OCI-LY1 (cell line): ENCODE measurements at regions not wholly inside any gene's neighbourhood (a gene's known extent, or its start where the extent isn't known, plus 50 kb on each side); places are given as distances from the start of the nearest gene placed in this dataset.

ENCODE experiments used
- H2AFZ ChIP-seq: fragments of 200-600 bp; sonication (generic), shearing (Covaris generic); 2 replicates; pipeline ENCODE4 v1.6.0; 2014; ENCODE audit warnings: antibody characterized with exemption, mild to moderate bottlenecking, low read length
- H3F3A ChIP-seq: fragments of 200-600 bp; sonication (generic), shearing (Covaris generic); 2 replicates; pipeline ENCODE4 v1.6.0; 2014; ENCODE audit warnings: mild to moderate bottlenecking, antibody characterized with exemption, low read length, moderate library complexity; ENCODE audit not compliant: insufficient read depth
- H3K27ac ChIP-seq: fragments of 200-600 bp; sonication (generic); 2 replicates; pipeline ENCODE4 v1.5.1; 2014; ENCODE audit warnings: low read length, mixed run types, mild to moderate bottlenecking, low read depth; ENCODE audit not compliant: poor library complexity, severe bottlenecking
- H3K27me3 ChIP-seq: fragments of 200-600 bp; sonication (generic); 2 replicates; pipeline ENCODE4 v1.6.0; 2014; ENCODE audit warnings: antibody characterized with exemption, mild to moderate bottlenecking, low read length, moderate library complexity; ENCODE audit not compliant: insufficient read depth
- H3K36me3 ChIP-seq: fragments of 200-600 bp; sonication (generic); 2 replicates; pipeline ENCODE4 v1.6.1; 2014; ENCODE audit warnings: mild to moderate bottlenecking, antibody characterized with exemption, low read length, moderate library complexity, mixed read lengths; ENCODE audit not compliant: insufficient read depth
- H3K4me1 ChIP-seq: fragments of 200-600 bp; sonication (generic); 2 replicates; pipeline ENCODE4 v1.5.1; 2014; ENCODE audit warnings: mild to moderate bottlenecking, low read length, moderate library complexity; ENCODE audit not compliant: insufficient read depth, severe bottlenecking
- H3K4me2 ChIP-seq: fragments of 200-600 bp; sonication (generic), shearing (Covaris generic); 2 replicates; pipeline ENCODE4 v1.6.1; 2014; ENCODE audit warnings: low read length
- H3K4me3 ChIP-seq: fragments of 200-600 bp; sonication (generic); 2 replicates; pipeline ENCODE4 v1.5.1; 2014; ENCODE audit warnings: low read length, low read depth, mild to moderate bottlenecking, mixed read lengths; ENCODE audit not compliant: poor library complexity, severe bottlenecking
- H3K79me2 ChIP-seq: fragments of 200-600 bp; shearing (Covaris generic); 2 replicates; pipeline ENCODE4 v1.6.1; 2016; ENCODE audit warnings: mixed run types, low read length, mixed read lengths; ENCODE audit not compliant: insufficient read depth
- H3K9ac ChIP-seq: fragments of 200-600 bp; sonication (generic), shearing (Covaris generic); 2 replicates; pipeline ENCODE4 v1.6.1; 2014; ENCODE audit warnings: mild to moderate bottlenecking, low read length, mixed read lengths
- H3K9me2 ChIP-seq: fragments of 200-600 bp; sonication (generic), shearing (Covaris generic); 2 replicates; pipeline ENCODE4 v1.6.1; 2014; ENCODE audit warnings: low read depth, mild to moderate bottlenecking, low read length, mixed read lengths
- H3K9me3 ChIP-seq: fragments of 200-600 bp; shearing (Covaris generic); 2 replicates; pipeline ENCODE4 v1.6.1; 2014; ENCODE audit warnings: low read length, mixed read lengths
- H4K20me1 ChIP-seq: fragments of 200-600 bp; sonication (generic), shearing (Covaris generic); 2 replicates; pipeline ENCODE4 v1.6.0; 2016; ENCODE audit warnings: mild to moderate bottlenecking, low read length; ENCODE audit not compliant: insufficient read depth
- EZH2 ChIP-seq: fragments of 200-600 bp; sonication (generic), shearing (Covaris generic); IDR thresholded peaks from 2 replicates; pipeline ENCODE4 v1.8.0; 2017; ENCODE audit warnings: borderline replicate concordance, mixed run types, mild to moderate bottlenecking, antibody characterized with exemption, low read length, moderate library complexity, mixed read lengths
- TF ChIP-seq, protein P1 (sequence below): fragments of 200-600 bp; sonication (generic), shearing (Covaris generic); IDR thresholded peaks from 2 replicates; pipeline ENCODE4 v1.5.1; 2017; ENCODE audit warnings: mild to moderate bottlenecking, antibody characterized with exemption, low read length, moderate library complexity, mixed read lengths

DNA sequence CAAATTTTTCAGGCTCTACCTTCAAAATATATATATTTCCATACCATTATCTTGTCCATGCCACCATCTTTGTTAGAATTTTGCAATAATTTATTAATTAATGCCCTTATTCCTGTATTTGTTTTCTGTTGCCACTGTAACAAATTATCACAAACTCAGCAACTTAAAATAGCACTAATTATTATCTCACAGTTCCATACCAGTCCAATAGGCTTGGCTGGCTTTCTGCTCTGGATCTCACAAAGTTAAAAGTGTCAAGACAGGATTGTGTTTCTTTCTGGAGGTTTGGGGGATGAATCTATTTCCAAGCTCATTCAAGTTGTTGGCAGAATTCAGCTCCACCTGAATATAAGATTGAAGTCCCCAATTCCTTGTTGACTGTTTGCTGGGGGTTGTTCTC is 58.6 kb upstream of the SLC38A4 start:
- TF ChIP-seq, protein P1, sequence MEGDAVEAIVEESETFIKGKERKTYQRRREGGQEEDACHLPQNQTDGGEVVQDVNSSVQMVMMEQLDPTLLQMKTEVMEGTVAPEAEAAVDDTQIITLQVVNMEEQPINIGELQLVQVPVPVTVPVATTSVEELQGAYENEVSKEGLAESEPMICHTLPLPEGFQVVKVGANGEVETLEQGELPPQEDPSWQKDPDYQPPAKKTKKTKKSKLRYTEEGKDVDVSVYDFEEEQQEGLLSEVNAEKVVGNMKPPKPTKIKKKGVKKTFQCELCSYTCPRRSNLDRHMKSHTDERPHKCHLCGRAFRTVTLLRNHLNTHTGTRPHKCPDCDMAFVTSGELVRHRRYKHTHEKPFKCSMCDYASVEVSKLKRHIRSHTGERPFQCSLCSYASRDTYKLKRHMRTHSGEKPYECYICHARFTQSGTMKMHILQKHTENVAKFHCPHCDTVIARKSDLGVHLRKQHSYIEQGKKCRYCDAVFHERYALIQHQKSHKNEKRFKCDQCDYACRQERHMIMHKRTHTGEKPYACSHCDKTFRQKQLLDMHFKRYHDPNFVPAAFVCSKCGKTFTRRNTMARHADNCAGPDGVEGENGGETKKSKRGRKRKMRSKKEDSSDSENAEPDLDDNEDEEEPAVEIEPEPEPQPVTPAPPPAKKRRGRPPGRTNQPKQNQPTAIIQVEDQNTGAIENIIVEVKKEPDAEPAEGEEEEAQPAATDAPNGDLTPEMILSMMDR = no peak
- no peak for TF ChIP-seq EZH2
- no peaks in the 10 kb centered on the region for H4K20me1 ChIP-seq
- no peak overlapping the region for H3K9ac ChIP-seq
- no peak overlapping the region for H3K27ac ChIP-seq
- no peak overlapping the region for H2AFZ ChIP-seq
- H3F3A ChIP-seq = no peaks in the 10 kb centered on the region
- no peaks in the 10 kb centered on the region for H3K79me2 ChIP-seq
- no peaks in the 10 kb centered on the region for H3K27me3 ChIP-seq
- H3K4me3 ChIP-seq = no peak overlapping the region
- no peaks in the 10 kb centered on the region for H3K9me2 ChIP-seq
- no peaks in the 10 kb centered on the region for H3K4me1 ChIP-seq
- no peaks in the 10 kb centered on the region for H3K36me3 ChIP-seq
- H3K9me3 ChIP-seq = no peaks in the 10 kb centered on the region
- no peak overlapping the region for H3K4me2 ChIP-seq

DNA sequence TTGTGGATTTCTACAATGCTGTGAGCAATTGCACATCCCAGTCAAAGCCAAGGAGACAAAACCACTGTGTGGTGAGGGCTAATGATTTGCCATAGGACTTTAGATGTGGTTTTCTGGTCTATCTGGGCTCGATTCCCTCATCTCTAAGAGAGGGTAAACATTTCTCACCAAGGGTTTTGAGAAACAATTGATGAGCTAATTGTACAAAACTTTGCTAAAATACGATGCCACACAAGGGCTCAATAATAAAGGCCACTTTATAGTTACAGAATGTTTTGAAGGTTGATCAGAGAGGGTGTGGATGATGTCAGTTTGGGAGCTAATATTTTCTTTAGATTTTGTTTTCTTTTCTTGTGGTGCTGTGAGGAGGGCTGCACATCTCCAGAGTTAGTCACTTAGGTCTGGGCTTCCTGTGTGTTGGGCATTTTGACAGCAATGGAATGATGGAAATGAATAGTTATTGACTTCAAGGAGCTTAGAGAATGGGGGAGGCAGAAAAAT is 60.8 kb upstream of the SLC38A4 start:
- H3K27me3 ChIP-seq = no peaks in the 10 kb centered on the region
- no peak overlapping the region for H3K4me2 ChIP-seq
- H3K27ac ChIP-seq = no peak overlapping the region
- no peaks in the 10 kb centered on the region for H3K36me3 ChIP-seq
- H3K79me2 ChIP-seq = no peaks in the 10 kb centered on the region
- H3F3A ChIP-seq = no peaks in the 10 kb centered on the region
- H3K9ac ChIP-seq = no peak overlapping the region
- no peaks in the 10 kb centered on the region for H3K9me3 ChIP-seq
- no peaks in the 10 kb centered on the region for H3K9me2 ChIP-seq
- TF ChIP-seq, protein P1 = no peak
- H3K4me1 ChIP-seq = no peaks in the 10 kb centered on the region
- no peak overlapping the region for H3K4me3 ChIP-seq
- H4K20me1 ChIP-seq = no peaks in the 10 kb centered on the region
- no peak overlapping the region for H2AFZ ChIP-seq

DNA sequence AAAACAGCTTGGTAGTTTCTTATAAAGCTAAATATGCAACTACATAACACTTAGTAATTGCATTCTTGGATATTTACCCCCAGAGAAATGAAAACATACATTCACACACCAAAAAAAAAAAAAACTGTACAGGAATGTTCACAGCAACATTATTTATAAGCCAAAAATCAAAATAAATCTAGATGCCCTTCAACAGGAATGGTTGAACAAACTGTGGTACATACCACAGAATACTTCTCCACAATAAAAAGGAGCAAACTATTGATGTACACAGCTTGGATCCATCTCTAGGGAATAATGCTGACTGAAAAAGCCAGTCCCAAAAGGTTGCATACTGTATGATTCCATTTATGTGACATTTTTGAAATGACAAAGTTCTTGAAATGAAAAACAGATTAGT is 62.1 kb upstream of the SLC38A4 start:
- Histone ChIP-seq H3K4me2 (no peak overlapping the region), H3K27me3 (no peaks in the 10 kb centered on the region), H3F3A (no peaks in the 10 kb centered on the region), H3K79me2 (no peaks in the 10 kb centered on the region), H4K20me1 (no peaks in the 10 kb centered on the region), H3K9ac (no peak overlapping the region), H3K9me2 (no peaks in the 10 kb centered on the region), H2AFZ (no peak overlapping the region), H3K36me3 (no peaks in the 10 kb centered on the region), H3K27ac (no peak overlapping the region), H3K9me3 (no peaks in the 10 kb centered on the region), H3K4me1 (no peaks in the 10 kb centered on the region), H3K4me3 (no peak overlapping the region)
- TF ChIP-seq EZH2 = no peak
- TF ChIP-seq, protein P1 = no peak
